ENCODE measurements at regions not wholly inside any gene's neighbourhood (a gene's known extent, or its start where the extent isn't known, plus 50 kb on each side); places are given as distances from the start of the nearest gene placed in this dataset.

DNA sequence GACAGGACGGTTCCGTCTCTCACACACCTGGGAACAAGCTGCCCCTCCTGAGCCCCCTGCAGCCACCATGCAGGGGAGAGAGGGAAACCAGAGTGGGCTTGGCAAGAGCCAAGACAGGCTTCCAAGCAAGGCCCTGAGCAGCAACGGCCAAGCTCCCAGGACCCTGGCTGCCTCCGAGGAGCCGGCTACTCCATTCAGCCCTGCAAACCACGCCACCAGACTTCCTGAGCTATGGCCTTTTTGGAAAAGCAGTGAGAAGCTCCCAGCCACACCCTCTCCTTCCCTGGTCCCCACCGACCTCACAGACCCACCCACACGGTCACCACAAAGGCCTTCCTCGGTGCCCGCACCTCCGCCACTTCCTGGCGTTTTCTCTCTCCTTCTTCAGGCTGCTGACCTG, 479.0 kb downstream of the BRD1 start:
- H3K27me3 ChIP-seq (ENCODE audit: control insufficient read depth in 3 of 3, insufficient read depth in 3 of 3, low read depth in 1 of 3, low read length in 3 of 3), result no peaks in the 10 kb centered on the region
- no peak overlapping the region for H3K27ac ChIP-seq (replicated peaks; ENCODE audit: low read length)
- DNase-seq (ENCODE audit: low spot score), result no peak
- no peak overlapping the region for H3K4ac ChIP-seq (ENCODE audit: low read length)
- H2BK120ac ChIP-seq (ENCODE audit: low read depth, low read length), result no peak overlapping the region
- H3K9me3 ChIP-seq (replicated peaks in 1 of 2; ENCODE audit: control insufficient read depth in 2 of 2, insufficient read depth in 1 of 2, low read depth in 1 of 2, low read length in 2 of 2), result peaks cover 0 to 2% of the 10 kb centered on the region in 2 donors
- no peak overlapping the region for H2AFZ ChIP-seq (ENCODE audit: low read length)
- H2AK5ac ChIP-seq (ENCODE audit: low read depth, low read length), result peak overlapping the region; percentile 20
- no peak overlapping the region for H4K8ac ChIP-seq (ENCODE audit: low read depth, low read length)
- H3K4me1 ChIP-seq (ENCODE audit: control insufficient read depth in 2 of 2, insufficient read depth in 1 of 2, low read depth in 1 of 2, low read length in 2 of 2), result peaks cover 0 to 3% of the 10 kb centered on the region in 2 donors
- no peak overlapping the region for H3K18ac ChIP-seq (ENCODE audit: low read length)
- H3K36me3 ChIP-seq (replicated peaks in 1 of 2; ENCODE audit: control insufficient read depth in 2 of 2, insufficient read depth in 2 of 2, low read length in 2 of 2), result no peaks in the 10 kb centered on the region
- no CpG with 5 or more reads among the region's 12 CpGs for WGBS, 2 donors (ENCODE audit: extremely low coverage in 2 of 2, insufficient read length in 2 of 2, insufficient replicate concordance in 1 of 2)
- no peak overlapping the region for H3K4me2 ChIP-seq (ENCODE audit: insufficient read depth, low read length, poor library complexity, severe bottlenecking)
- no peak overlapping the region for H2BK15ac ChIP-seq (ENCODE audit: low read length)
- no peak overlapping the region for H3K9ac ChIP-seq (ENCODE audit: low read depth, low read length, poor library complexity)
- H4K91ac ChIP-seq (ENCODE audit: low read depth, low read length, poor library complexity), result no peak overlapping the region
- no peak overlapping the region for H2BK12ac ChIP-seq (ENCODE audit: low read length)
- H3K23ac ChIP-seq (ENCODE audit: low read depth, low read length, poor library complexity), result no peak overlapping the region
- H3K79me1 ChIP-seq (ENCODE audit: low read depth, low read length), result no peaks in the 10 kb centered on the region
- no peak overlapping the region for H3K14ac ChIP-seq (ENCODE audit: low read length)
- no peak overlapping the region for H3K4me3 ChIP-seq (ENCODE audit: low read length in 2 of 2)
- H2BK5ac ChIP-seq (ENCODE audit: low read length), result no peak overlapping the region

DNA sequence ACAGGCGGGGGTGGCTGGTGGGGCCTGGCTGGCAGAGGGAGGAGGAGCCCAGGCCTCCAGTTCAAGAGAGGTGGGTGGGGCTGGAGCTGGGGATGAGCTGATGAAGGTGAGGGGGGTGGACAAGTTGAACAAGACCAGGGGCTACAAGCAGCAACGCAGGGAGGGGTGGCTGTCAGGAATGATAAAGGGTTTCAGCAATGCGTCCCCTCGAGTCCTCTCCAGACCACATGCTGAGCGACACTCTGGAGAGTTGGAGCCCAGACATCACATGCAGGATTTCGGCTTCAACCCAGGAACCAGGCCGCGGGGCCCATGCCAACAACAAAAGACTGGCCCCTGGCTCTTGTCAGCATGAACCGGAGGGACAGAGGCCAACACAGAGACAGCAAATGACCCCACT, 480.3 kb downstream of the BRD1 start:
- no peak overlapping the region for H3K14ac ChIP-seq (ENCODE audit: low read length)
- no peak overlapping the region for H3K4me2 ChIP-seq (ENCODE audit: insufficient read depth, low read length, poor library complexity, severe bottlenecking)
- H2BK5ac ChIP-seq (ENCODE audit: low read length), result no peak overlapping the region
- H4K8ac ChIP-seq (ENCODE audit: low read depth, low read length), result no peak overlapping the region
- DNase-seq (ENCODE audit: low spot score), result no peak
- no peak overlapping the region for H2AK5ac ChIP-seq (ENCODE audit: low read depth, low read length)
- no peak overlapping the region for H2BK120ac ChIP-seq (ENCODE audit: low read depth, low read length)
- no peak overlapping the region for H2BK12ac ChIP-seq (ENCODE audit: low read length)
- no peak overlapping the region for H3K4ac ChIP-seq (ENCODE audit: low read length)
- no peak overlapping the region for H3K27ac ChIP-seq (replicated peaks; ENCODE audit: low read length)
- H2BK15ac ChIP-seq (ENCODE audit: low read length), result no peak overlapping the region
- H3K18ac ChIP-seq (ENCODE audit: low read length), result no peak overlapping the region
- no peaks in the 10 kb centered on the region for H3K79me1 ChIP-seq (ENCODE audit: low read depth, low read length)
- H3K27me3 ChIP-seq (ENCODE audit: control insufficient read depth in 3 of 3, insufficient read depth in 3 of 3, low read depth in 1 of 3, low read length in 3 of 3), result no peaks in the 10 kb centered on the region
- no peaks in the 10 kb centered on the region for H3K36me3 ChIP-seq (replicated peaks in 1 of 2; ENCODE audit: control insufficient read depth in 2 of 2, insufficient read depth in 2 of 2, low read length in 2 of 2)
- H3K23ac ChIP-seq (ENCODE audit: low read depth, low read length, poor library complexity), result no peak overlapping the region
- no peaks in the 10 kb centered on the region for H3K9me3 ChIP-seq (replicated peaks in 1 of 2; ENCODE audit: control insufficient read depth in 2 of 2, insufficient read depth in 1 of 2, low read depth in 1 of 2, low read length in 2 of 2)
- H3K4me1 ChIP-seq (ENCODE audit: control insufficient read depth in 2 of 2, insufficient read depth in 1 of 2, low read depth in 1 of 2, low read length in 2 of 2), result peaks cover 0 to 3% of the 10 kb centered on the region in 2 donors
- H3K4me3 ChIP-seq (ENCODE audit: low read length in 2 of 2), result no peak overlapping the region
- no peak overlapping the region for H3K9ac ChIP-seq (ENCODE audit: low read depth, low read length, poor library complexity)
- WGBS, 2 donors (ENCODE audit: extremely low coverage in 2 of 2, insufficient read length in 2 of 2, insufficient replicate concordance in 1 of 2), result no CpG with 5 or more reads among the region's 9 CpGs
- no peak overlapping the region for H2AFZ ChIP-seq (ENCODE audit: low read length)
- H4K91ac ChIP-seq (ENCODE audit: low read depth, low read length, poor library complexity), result no peak overlapping the region

DNA sequence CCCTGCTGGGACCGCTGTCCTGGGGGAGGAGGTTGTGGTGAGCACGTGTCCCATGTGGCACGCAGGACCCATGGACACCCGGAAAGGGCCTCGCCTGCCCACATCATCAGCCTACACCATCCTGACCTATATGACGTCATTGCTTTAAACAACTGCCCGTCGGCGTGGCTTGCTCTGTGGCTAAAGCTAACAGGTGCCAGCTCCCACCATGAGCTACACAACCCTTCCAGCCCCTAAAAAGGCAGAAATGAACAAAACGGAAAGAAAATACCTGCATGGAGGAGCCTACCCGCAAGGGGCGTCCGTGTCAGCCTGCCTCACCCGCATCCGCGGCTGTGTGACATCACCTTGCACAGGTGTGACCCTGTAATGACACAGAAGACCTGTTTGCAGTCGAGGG, 481.8 kb downstream of the BRD1 start:
- no peak for DNase-seq (ENCODE audit: low spot score)
- no peak overlapping the region for H2BK120ac ChIP-seq (ENCODE audit: low read depth, low read length)
- H3K27me3 ChIP-seq (ENCODE audit: control insufficient read depth in 3 of 3, insufficient read depth in 3 of 3, low read depth in 1 of 3, low read length in 3 of 3), result no peaks in the 10 kb centered on the region
- H3K4ac ChIP-seq (ENCODE audit: low read length), result no peak overlapping the region
- H2BK12ac ChIP-seq (ENCODE audit: low read length), result peak overlapping the region; percentile 69
- H2BK15ac ChIP-seq (ENCODE audit: low read length), result no peak overlapping the region
- no peaks in the 10 kb centered on the region for H3K9me3 ChIP-seq (replicated peaks in 1 of 2; ENCODE audit: control insufficient read depth in 2 of 2, insufficient read depth in 1 of 2, low read depth in 1 of 2, low read length in 2 of 2)
- H3K27ac ChIP-seq (replicated peaks; ENCODE audit: low read length), result no peak overlapping the region
- no peak overlapping the region for H3K4me3 ChIP-seq (ENCODE audit: low read length in 2 of 2)
- H3K79me1 ChIP-seq (ENCODE audit: low read depth, low read length), result no peaks in the 10 kb centered on the region
- no peak overlapping the region for H2AK5ac ChIP-seq (ENCODE audit: low read depth, low read length)
- no peak overlapping the region for H4K8ac ChIP-seq (ENCODE audit: low read depth, low read length)
- no peak overlapping the region for H2AFZ ChIP-seq (ENCODE audit: low read length)
- no peak overlapping the region for H3K9ac ChIP-seq (ENCODE audit: low read depth, low read length, poor library complexity)
- no peak overlapping the region for H3K4me2 ChIP-seq (ENCODE audit: insufficient read depth, low read length, poor library complexity, severe bottlenecking)
- H3K18ac ChIP-seq (ENCODE audit: low read length), result peak overlapping the region; percentile 77
- peak overlapping the region; percentile 86 for H3K14ac ChIP-seq (ENCODE audit: low read length)
- no peak overlapping the region for H4K91ac ChIP-seq (ENCODE audit: low read depth, low read length, poor library complexity)
- no peak overlapping the region for H2BK5ac ChIP-seq (ENCODE audit: low read length)
- H3K23ac ChIP-seq (ENCODE audit: low read depth, low read length, poor library complexity), result no peak overlapping the region
- H3K36me3 ChIP-seq (replicated peaks in 1 of 2; ENCODE audit: control insufficient read depth in 2 of 2, insufficient read depth in 2 of 2, low read length in 2 of 2), result no peaks in the 10 kb centered on the region
- H3K4me1 ChIP-seq (ENCODE audit: control insufficient read depth in 2 of 2, insufficient read depth in 1 of 2, low read depth in 1 of 2, low read length in 2 of 2), result peaks cover 0 to 3% of the 10 kb centered on the region in 2 donors
- WGBS, 2 donors (ENCODE audit: extremely low coverage in 2 of 2, insufficient read length in 2 of 2, insufficient replicate concordance in 1 of 2), result no CpG with 5 or more reads among the region's 17 CpGs

DNA sequence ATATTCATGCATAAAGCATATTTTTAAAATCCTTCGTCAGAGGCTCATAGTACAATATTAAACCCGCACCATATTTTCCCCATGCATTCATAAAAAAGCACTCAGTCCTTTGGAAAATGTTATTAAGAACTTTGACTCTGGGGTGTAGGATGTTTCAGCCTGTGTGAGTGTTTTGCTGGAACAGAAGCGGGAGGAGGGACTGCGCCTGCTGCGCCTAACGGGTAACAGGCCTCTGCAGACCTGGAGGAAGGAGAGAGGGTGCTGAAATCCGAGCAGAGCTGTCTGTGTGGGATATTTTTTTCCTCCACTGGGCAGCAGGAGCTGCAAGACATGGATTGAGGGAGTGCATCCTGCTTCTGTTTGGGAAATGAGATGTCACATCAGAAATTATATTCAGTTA, 483.0 kb downstream of the BRD1 start:
- H2BK15ac ChIP-seq (ENCODE audit: low read length), result no peak overlapping the region
- H3K23ac ChIP-seq (ENCODE audit: low read depth, low read length, poor library complexity), result no peak overlapping the region
- no peak overlapping the region for H3K27ac ChIP-seq (replicated peaks; ENCODE audit: low read length)
- H2BK5ac ChIP-seq (ENCODE audit: low read length), result no peak overlapping the region
- H3K9me3 ChIP-seq (replicated peaks in 1 of 2; ENCODE audit: control insufficient read depth in 2 of 2, insufficient read depth in 1 of 2, low read depth in 1 of 2, low read length in 2 of 2), result no peaks in the 10 kb centered on the region
- no peak overlapping the region for H4K91ac ChIP-seq (ENCODE audit: low read depth, low read length, poor library complexity)
- no peak overlapping the region for H2BK12ac ChIP-seq (ENCODE audit: low read length)
- no peak for DNase-seq (ENCODE audit: low spot score)
- no peak overlapping the region for H4K8ac ChIP-seq (ENCODE audit: low read depth, low read length)
- no peak overlapping the region for H2BK120ac ChIP-seq (ENCODE audit: low read depth, low read length)
- H3K4me1 ChIP-seq (ENCODE audit: control insufficient read depth in 2 of 2, insufficient read depth in 1 of 2, low read depth in 1 of 2, low read length in 2 of 2), result peaks cover 0 to 3% of the 10 kb centered on the region in 2 donors
- no peaks in the 10 kb centered on the region for H3K79me1 ChIP-seq (ENCODE audit: low read depth, low read length)
- H3K4ac ChIP-seq (ENCODE audit: low read length), result no peak overlapping the region
- no peak overlapping the region for H2AK5ac ChIP-seq (ENCODE audit: low read depth, low read length)
- H3K36me3 ChIP-seq (replicated peaks in 1 of 2; ENCODE audit: control insufficient read depth in 2 of 2, insufficient read depth in 2 of 2, low read length in 2 of 2), result no peaks in the 10 kb centered on the region
- WGBS, 2 donors (ENCODE audit: extremely low coverage in 2 of 2, insufficient read length in 2 of 2, insufficient replicate concordance in 1 of 2), result no CpG with 5 or more reads among the region's 7 CpGs
- H3K4me2 ChIP-seq (ENCODE audit: insufficient read depth, low read length, poor library complexity, severe bottlenecking), result no peak overlapping the region
- H3K18ac ChIP-seq (ENCODE audit: low read length), result no peak overlapping the region
- no peaks in the 10 kb centered on the region for H3K27me3 ChIP-seq (ENCODE audit: control insufficient read depth in 3 of 3, insufficient read depth in 3 of 3, low read depth in 1 of 3, low read length in 3 of 3)
- H3K9ac ChIP-seq (ENCODE audit: low read depth, low read length, poor library complexity), result no peak overlapping the region
- no peak overlapping the region for H3K14ac ChIP-seq (ENCODE audit: low read length)
- H3K4me3 ChIP-seq (ENCODE audit: low read length in 2 of 2), result no peak overlapping the region
- no peak overlapping the region for H2AFZ ChIP-seq (ENCODE audit: low read length)
